Astrocyte of the cerebellum (primary cell): ENCODE measurements at regions not wholly inside any gene's neighbourhood (a gene's known extent, or its start where the extent isn't known, plus 50 kb on each side); places are given as distances from the start of the nearest gene placed in this dataset.

Experiments
- DNase-seq: peaks from one replicate; pipeline ENCODE4 v3.0.0-alpha.2; 2011; ENCODE audit warnings: low read depth
- H3K4me3 ChIP-seq: 2 replicates; pipeline ENCODE4 v1.5.1; 2011; ENCODE audit warnings: mild to moderate bottlenecking, low read depth, low read length, moderate library complexity
- in situ Hi-C: cut with HindIII; loops from 2 replicates; pipeline ENCODE4 v1.10.0; 2017; ENCODE audit warnings: low sequenced_read_pairs
- TF ChIP-seq, protein P1 (sequence below): IDR thresholded peaks from 2 replicates; pipeline ENCODE4 v1.5.1; 2012; ENCODE audit warnings: low read length, low read depth, moderate library complexity, mild to moderate bottlenecking; ENCODE audit errors: missing control alignments

DNA sequence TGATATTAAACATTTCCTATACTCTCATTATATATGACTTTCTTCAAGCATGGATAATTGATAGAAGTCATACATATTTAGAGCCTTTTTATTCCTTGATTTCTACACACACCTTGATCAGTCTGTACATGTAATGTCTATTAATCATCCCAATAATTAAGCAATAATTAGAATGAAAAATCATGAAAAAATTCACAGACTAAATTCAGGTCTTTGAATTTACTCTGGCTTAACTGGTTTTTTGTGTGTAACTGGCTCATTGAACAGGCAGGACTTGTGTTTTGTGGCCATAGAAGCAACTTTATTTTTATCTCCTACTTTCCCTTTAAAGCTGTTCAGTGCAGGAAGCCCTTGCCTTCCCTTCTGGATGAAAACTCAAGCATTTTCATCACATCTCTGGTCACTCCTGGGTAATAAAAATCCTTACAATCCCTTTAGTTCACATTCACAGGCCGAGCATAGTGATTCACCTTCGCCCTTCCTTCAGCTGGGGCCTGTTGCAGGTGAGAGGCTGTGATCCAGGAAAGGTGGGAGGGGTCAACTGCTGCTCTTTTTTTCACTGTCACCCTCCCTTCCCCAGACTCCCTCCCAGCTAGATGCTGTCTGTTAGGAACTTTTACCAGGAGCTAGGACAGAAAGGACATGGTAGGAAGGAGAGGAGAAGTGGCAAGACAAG is 58.0 kb upstream of the ITSN2 start:
- no peak overlapping the region for H3K4me3 ChIP-seq
- TF ChIP-seq, protein P1, sequence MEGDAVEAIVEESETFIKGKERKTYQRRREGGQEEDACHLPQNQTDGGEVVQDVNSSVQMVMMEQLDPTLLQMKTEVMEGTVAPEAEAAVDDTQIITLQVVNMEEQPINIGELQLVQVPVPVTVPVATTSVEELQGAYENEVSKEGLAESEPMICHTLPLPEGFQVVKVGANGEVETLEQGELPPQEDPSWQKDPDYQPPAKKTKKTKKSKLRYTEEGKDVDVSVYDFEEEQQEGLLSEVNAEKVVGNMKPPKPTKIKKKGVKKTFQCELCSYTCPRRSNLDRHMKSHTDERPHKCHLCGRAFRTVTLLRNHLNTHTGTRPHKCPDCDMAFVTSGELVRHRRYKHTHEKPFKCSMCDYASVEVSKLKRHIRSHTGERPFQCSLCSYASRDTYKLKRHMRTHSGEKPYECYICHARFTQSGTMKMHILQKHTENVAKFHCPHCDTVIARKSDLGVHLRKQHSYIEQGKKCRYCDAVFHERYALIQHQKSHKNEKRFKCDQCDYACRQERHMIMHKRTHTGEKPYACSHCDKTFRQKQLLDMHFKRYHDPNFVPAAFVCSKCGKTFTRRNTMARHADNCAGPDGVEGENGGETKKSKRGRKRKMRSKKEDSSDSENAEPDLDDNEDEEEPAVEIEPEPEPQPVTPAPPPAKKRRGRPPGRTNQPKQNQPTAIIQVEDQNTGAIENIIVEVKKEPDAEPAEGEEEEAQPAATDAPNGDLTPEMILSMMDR, result no peak
- DNase-seq, result no peak
- in situ Hi-C loops, result loop anchor here (25.0 kb wide), 1 partner anchor 394 kb away; no protein-coding TSS in a partner anchor

DNA sequence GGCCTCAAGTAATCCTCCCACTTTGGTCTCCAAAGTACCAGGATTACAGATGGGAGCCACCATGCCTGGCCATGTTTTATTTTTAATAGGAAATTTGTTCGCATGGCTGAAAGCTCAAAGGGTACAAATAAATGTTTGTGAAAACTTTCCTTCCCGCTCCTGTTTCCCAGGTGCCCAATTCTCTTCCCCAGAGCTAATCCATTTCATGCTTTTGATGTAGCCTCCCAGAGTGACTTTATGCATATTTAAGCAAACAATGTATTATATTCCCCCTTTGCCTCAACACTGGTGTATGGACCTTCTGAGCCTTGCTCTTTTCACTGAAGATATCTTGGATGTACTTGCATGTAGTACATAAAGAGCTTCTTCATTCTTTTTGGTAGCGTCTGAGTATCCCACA is 52.5 kb upstream of the ITSN2 start:
- no peak overlapping the region for H3K4me3 ChIP-seq
- no peak for DNase-seq
- TF ChIP-seq, protein P1, result no peak
- in situ Hi-C loops, result loop anchor here (25.0 kb wide), 1 partner anchor 399 kb away; no protein-coding TSS in a partner anchor

DNA sequence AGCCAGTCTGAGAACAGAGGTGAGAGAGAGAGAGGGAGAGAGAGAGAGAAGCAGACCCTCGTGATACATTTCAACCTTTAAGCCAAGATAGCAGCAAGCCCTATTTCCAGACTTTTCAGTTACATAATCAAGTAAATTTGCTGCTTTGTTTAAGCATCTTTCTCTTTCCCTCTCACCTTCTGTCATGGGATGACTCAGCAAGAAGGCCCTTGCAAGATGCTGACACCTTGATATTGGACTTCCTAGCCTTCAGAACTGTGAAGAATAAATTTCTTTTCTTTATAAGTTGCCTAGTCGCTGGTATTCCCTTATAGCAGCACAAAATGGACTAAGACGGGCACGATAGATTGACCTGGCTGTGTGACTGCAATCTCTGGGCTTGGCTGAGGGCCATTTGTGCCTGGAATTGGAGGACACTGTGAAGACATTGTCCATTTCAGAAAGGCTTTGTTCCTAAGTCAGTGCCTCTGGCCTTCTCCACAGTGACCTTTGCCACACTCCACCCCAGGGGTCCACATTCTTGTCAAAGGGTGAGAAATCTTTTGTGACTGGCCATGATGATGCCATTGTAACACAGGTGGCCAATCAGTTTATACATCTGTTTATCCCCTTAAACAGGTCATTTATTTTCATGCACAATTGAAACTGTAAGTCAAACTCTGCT is 51.3 kb upstream of the ITSN2 start:
- H3K4me3 ChIP-seq, result no peak overlapping the region
- TF ChIP-seq, protein P1, result no peak
- no peak for DNase-seq
- in situ Hi-C loops, result loop anchor here (25.0 kb wide), 1 partner anchor 401 kb away; no protein-coding TSS in a partner anchor

DNA sequence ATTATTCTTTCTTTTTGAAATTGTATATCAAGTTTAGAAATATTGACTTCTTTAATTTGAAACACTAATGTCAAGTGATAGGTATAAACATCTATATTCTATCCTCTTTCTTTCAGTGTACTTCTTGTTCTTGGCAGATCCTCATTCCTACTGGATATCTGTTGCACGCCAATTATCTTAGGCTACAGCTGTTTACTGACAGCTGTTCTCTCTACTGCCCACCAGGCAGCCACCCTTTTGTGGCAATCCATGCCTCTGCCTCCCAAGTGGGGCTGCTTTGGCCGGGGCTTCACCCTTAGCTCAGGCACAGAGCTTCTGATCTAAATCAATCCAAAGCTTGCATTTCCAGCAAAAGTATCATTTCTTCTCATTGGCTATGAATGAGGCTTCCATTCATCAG is 50.6 kb upstream of the ITSN2 start:
- H3K4me3 ChIP-seq, result no peak overlapping the region
- TF ChIP-seq, protein P1, result no peak
- in situ Hi-C loops, result loop anchor here (25.0 kb wide), 1 partner anchor 401 kb away; no protein-coding TSS in a partner anchor
- no peak for DNase-seq

DNA sequence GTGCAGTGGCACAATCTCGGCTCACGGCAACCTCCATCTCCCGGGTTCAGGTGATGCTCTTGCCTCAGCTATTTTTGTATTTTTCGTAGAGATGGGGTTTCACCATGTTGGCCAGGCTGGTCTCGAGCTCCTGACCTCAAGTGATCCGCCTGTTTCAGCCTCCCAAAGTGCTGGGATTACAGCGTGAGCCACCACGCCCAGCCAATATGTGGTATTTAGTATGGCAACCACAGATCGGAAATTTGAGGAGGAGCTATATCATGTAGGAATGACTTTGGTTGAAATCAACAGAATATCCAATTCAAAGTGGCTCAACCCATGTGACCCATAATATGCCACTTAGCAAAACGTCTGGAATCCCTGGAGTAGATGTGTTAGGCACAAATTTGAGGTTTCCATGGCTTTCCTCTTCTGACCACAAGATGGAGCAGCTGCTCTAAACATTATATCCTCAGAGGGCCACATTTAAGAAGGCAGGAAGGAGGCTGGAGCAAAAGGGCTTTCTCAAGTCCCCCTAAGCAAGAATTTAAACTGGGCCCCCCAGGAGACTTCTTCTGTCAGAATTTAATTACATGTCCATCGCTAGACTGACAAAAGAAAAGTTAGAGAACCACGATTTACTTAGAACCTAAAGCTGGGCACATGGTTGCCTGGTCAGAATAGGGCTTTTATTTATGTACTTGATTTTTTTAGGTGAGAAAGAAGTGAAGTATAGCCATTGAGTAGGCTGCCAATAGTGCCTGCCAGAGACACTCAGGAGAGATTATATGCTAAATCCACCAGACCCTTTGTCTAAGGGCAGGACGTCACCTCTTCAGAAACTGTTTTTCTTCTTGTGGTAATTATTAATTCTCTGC is 49.6 kb upstream of the ITSN2 start:
- in situ Hi-C loops, result loop anchor here (25.0 kb wide), 1 partner anchor 402 kb away; no protein-coding TSS in a partner anchor
- TF ChIP-seq, protein P1, result peak; percentile 86
- DNase-seq, result peak; percentile 57
- no peak overlapping the region for H3K4me3 ChIP-seq
